HepG2 (cell line): ENCODE measurements at regions not wholly inside any gene's neighbourhood (a gene's known extent, or its start where the extent isn't known, plus 50 kb on each side); places are given as distances from the start of the nearest gene placed in this dataset.

Source experiments
- ATAC-seq: fragments of 200-7000 bp; cut with Tn5 transposase; 3 replicates; pipeline ENCODE4 v1.9.1; 2020; ENCODE audit warnings: mild to moderate bottlenecking, moderate library complexity
- BruUV-seq: library from RNA; stranded (reverse); fragments of 400-500 nt; replicated peaks from 2 replicates; lab custom pipeline; 2021; lab: Mats Ljungman, UMichigan
- CTCF ChIA-PET: fragments of 300-600 bp; formaldehyde crosslinking; extraction: SDS; loops from one replicate; lab custom pipeline; 2021; ENCODE audit warnings: low total read pairs, inconsistent platforms, low intra/inter-chr PET ratio; lab: Yijun Ruan, JAX
- POLR2A ChIA-PET: fragments of 350-600 bp; sonication (Branson Sonifier 250); formaldehyde crosslinking; loops from one replicate; lab custom pipeline; 2020; ENCODE audit warnings: antibody characterized with exemption, inconsistent platforms; lab: Yijun Ruan, JAX
- DNase-seq: peaks from one replicate; pipeline ENCODE4 v3.0.0-alpha.2; 2015; ENCODE audit warnings: low spot score
- FAIRE-seq: peaks from 3 replicates; lab custom pipeline; 2011; peaks lifted over from hg19 to GRCh38; lab: Jason Lieb, UNC
- H2AFZ ChIP-seq: one replicate; pipeline ENCODE4 v1.6.1; 2011; ENCODE audit warnings: low read length, inconsistent platforms
- H3K27ac ChIP-seq: fragments of 300-600 bp; 3 replicates; pipeline ENCODE4 v1.8.0; 2011; ENCODE audit warnings: mixed run types, mild to moderate bottlenecking, mixed read lengths, low read length, inconsistent platforms; ENCODE audit not compliant: insufficient read depth; ENCODE audit errors: extremely low read length
- H3K27me3 ChIP-seq, 2 experiments: fragments of 200-600 bp in 1 of 2; 2 replicates in 1 of 2; 3 replicates in 1 of 2; pipeline versions ENCODE4 v1.6.0 to v1.8.0; 2011; ENCODE audit warnings: low read length in 2 of 2, mild to moderate bottlenecking in 2 of 2, moderate library complexity in 2 of 2, inconsistent platforms in 1 of 2; ENCODE audit not compliant: insufficient read depth in 2 of 2, control insufficient read depth in 1 of 2
- H3K36me3 ChIP-seq, 2 experiments: fragments of 200-600 bp in 1 of 2; replicated peaks in 1 of 2; 2 replicates in 1 of 2; 3 replicates in 1 of 2; pipeline versions ENCODE4 v1.5.1 to v1.8.0; 2011; ENCODE audit warnings: low read length in 2 of 2, inconsistent platforms in 1 of 2; ENCODE audit not compliant: insufficient read depth in 2 of 2, control insufficient read depth in 1 of 2
- H3K4me1 ChIP-seq: 2 replicates; pipeline ENCODE4 v1.5.1; 2012; ENCODE audit warnings: low read length, inconsistent platforms; ENCODE audit not compliant: insufficient read depth
- H3K4me2 ChIP-seq: 2 replicates; pipeline ENCODE4 v1.6.0; 2011; ENCODE audit warnings: low read depth, low read length, inconsistent platforms
- H3K4me3 ChIP-seq, 3 experiments: fragments of 200-600 bp in 1 of 3; sonication (generic), shearing (Covaris generic) in 1 of 3; replicated peaks in 1 of 3; 2 replicates each; pipeline ENCODE4 v1.5.1; 2011 to 2016; ENCODE audit warnings: low read length in 3 of 3, inconsistent platforms in 2 of 3, low read depth in 2 of 3, mild to moderate bottlenecking in 2 of 3, control low read depth in 1 of 3, mixed read lengths in 1 of 3; ENCODE audit not compliant: insufficient read depth in 1 of 3
- H3K79me2 ChIP-seq: one replicate; pipeline ENCODE4 v1.6.1; 2011; ENCODE audit warnings: low read length, inconsistent platforms; ENCODE audit not compliant: insufficient read depth
- H3K9ac ChIP-seq: 2 replicates; pipeline ENCODE4 v1.6.0; 2011; ENCODE audit warnings: mild to moderate bottlenecking, low read depth, low read length, inconsistent platforms; ENCODE audit not compliant: insufficient read depth
- H3K9me3 ChIP-seq: 2 replicates; pipeline ENCODE4 v1.5.1; 2012; ENCODE audit warnings: mild to moderate bottlenecking, low read length
- H4K20me1 ChIP-seq: 2 replicates; pipeline ENCODE4 v1.6.0; 2011; ENCODE audit warnings: inconsistent platforms, mild to moderate bottlenecking, low read length, moderate library complexity; ENCODE audit not compliant: insufficient read depth
- ESRRA ChIP-seq: sonication (generic); formaldehyde crosslinking; IDR thresholded peaks from 2 replicates; pipeline ENCODE4 v1.5.1; 2020; ENCODE audit warnings: mild to moderate bottlenecking, low read depth, missing genetic modification reagents
- FOXA1 ChIP-seq, 2 experiments: fragments of 450-650 bp in 1 of 2; sonication (generic) in 1 of 2; formaldehyde crosslinking in 1 of 2; IDR thresholded peaks; 2 replicates each; pipeline versions ENCODE4 v1.4.0 to v1.6.1; 2016 to 2020; ENCODE audit warnings: missing genetic modification reagents in 1 of 2
- GZF1 ChIP-seq: sonication (generic); formaldehyde crosslinking; IDR thresholded peaks from 2 replicates; pipeline ENCODE4 v1.5.1; 2020; ENCODE audit warnings: mild to moderate bottlenecking, missing genetic modification reagents
- HHEX ChIP-seq: IDR thresholded peaks from 2 replicates; pipeline ENCODE4 v1.6.1; 2016; ENCODE audit warnings: control low read depth
- JDP2 ChIP-seq: sonication (generic); formaldehyde crosslinking; IDR thresholded peaks from 2 replicates; pipeline ENCODE4 v1.8.1; 2022; ENCODE audit warnings: missing genetic modification reagents, borderline replicate concordance
- NR2C2 ChIP-seq: sonication (generic); formaldehyde crosslinking; IDR thresholded peaks from 2 replicates; pipeline ENCODE4 v1.4.0; 2020; ENCODE audit warnings: missing genetic modification reagents, mild to moderate bottlenecking, moderate library complexity, borderline replicate concordance
- PAX8 ChIP-seq: sonication (generic); formaldehyde crosslinking; IDR thresholded peaks from 2 replicates; pipeline ENCODE4 v1.8.0; 2022; ENCODE audit warnings: mild to moderate bottlenecking, missing genetic modification reagents, borderline replicate concordance
- SIX4 ChIP-seq: sonication (generic); formaldehyde crosslinking; IDR thresholded peaks from 2 replicates; pipeline ENCODE4 v1.4.0; 2020; ENCODE audit warnings: missing genetic modification reagents
- SRSF4 ChIP-seq: fragments of 200-400 bp; formaldehyde crosslinking; IDR thresholded peaks from one replicate; pipeline ENCODE4 v1.6.1; 2018; ENCODE audit warnings: mild to moderate bottlenecking, low read depth, low read length, moderate library complexity; ENCODE audit not compliant: poor library complexity, severe bottlenecking
- ZNF20 ChIP-seq: sonication (generic); formaldehyde crosslinking; IDR thresholded peaks from 2 replicates; pipeline ENCODE4 v1.4.0; 2020; ENCODE audit warnings: mild to moderate bottlenecking, moderate library complexity, missing genetic modification reagents
- ZNF773 ChIP-seq: sonication (generic); formaldehyde crosslinking; IDR thresholded peaks from 2 replicates; pipeline ENCODE4 v1.4.0; 2020; ENCODE audit warnings: missing genetic modification reagents, borderline replicate concordance
- WGBS: methylation state at CpG from one replicate; pipeline ENCODE4 v1.1.6; 2017; ENCODE audit warnings: low lambda C conversion rate; 5-methylcytosine and 5-hydroxymethylcytosine counted together
- in situ Hi-C: cut with HindIII; loops from 2 replicates; pipeline ENCODE4 v1.10.0; 2017; ENCODE audit warnings: low pct_unique_long_range_greater_than_20kb; ENCODE audit not compliant: extremely low pct_ligation_motif_present
- intact Hi-C: fragments of 100-400 bp; cut with micrococcal nuclease; formaldehyde crosslinking; loops from one replicate; pipeline ENCODE4 v1.10.0; 2022; ENCODE audit not compliant: unreplicated experiment
- TF ChIP-seq, protein P1 (sequence below): conservative IDR thresholded peaks from 2 replicates; pipeline ENCODE4 v1.6.1; 2018; ENCODE audit warnings: missing genetic modification reagents

DNA sequence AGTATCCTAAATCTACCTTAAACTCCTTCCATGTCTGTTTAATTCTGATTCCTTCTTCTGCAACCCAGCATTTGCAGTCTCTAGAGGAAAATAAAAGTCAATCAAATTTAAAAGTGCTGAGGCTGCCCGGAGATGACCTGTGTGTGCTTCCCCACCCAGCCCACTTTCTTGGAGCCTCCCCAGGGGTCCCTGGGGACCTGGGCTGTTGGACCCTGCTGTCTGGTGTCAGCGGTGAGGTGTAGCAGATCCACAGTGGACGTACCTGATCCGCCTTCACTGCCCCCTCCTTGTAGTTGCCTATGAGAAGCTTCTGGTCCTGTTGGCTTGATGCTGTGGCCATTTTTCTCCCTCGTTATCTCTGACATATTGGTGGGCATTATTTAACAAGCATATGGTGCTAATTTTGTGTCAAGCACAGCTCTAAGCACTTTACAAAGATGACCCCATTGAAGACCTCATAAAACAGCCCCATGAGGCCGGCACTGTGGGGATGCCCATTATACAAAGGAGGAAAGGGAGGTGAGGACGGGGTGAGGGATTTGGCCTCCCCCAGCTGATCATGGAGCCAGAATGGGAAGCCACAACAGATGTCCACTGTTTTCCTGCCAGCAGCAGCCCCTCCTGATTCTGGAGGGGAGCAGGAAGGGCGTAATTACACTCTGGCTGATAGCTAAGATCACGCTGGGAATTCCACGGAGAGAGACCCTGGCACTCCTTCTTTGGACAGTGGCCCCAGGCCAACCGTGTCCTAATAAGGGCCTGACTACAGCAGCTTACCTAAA, 628.2 kb downstream of the CDH26 start (continued):
- TF ChIP-seq JDP2 (no peak), HHEX (CRISPR knock-in tag) (no peak), ESRRA (CRISPR knock-in tag) (no peak), SRSF4 (no peak), FOXA1 (IDR thresholded peaks at IDR 0.05) (no peak), FOXA1 (CRISPR knock-in tag; IDR thresholded peaks at IDR 0.05) (no peak)

DNA sequence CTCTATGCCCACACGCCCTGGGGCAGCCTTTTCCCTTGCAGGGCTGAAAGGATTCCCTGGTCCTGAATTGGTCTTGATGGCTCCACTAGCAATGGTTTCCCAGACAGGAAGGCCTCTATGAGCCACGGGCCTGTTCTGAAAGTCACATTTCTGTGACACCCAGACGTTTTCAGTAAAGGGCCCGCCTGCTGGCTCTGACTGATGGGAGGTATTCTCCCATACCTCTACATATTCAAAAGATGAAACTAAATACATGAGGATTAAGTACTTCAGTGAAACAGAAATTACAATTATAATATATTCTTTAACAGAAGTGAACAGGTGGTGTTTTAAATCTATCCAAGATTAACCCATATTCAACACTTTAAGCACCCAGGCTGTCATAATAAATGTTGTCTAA, 629.8 kb downstream of the CDH26 start:
- H4K20me1 ChIP-seq, result no peaks in the 10 kb centered on the region
- DNase-seq (no peak), ATAC-seq (no peak), FAIRE-seq (no peak)
- TF ChIP-seq ZNF773 (CRISPR knock-in tag) (no peak), NR2C2 (CRISPR knock-in tag) (no peak), ZNF20 (CRISPR knock-in tag) (no peak), PAX8 (CRISPR knock-in tag) (no peak), GZF1 (no peak), SIX4 (CRISPR knock-in tag) (no peak)
- TF ChIP-seq, protein P1, sequence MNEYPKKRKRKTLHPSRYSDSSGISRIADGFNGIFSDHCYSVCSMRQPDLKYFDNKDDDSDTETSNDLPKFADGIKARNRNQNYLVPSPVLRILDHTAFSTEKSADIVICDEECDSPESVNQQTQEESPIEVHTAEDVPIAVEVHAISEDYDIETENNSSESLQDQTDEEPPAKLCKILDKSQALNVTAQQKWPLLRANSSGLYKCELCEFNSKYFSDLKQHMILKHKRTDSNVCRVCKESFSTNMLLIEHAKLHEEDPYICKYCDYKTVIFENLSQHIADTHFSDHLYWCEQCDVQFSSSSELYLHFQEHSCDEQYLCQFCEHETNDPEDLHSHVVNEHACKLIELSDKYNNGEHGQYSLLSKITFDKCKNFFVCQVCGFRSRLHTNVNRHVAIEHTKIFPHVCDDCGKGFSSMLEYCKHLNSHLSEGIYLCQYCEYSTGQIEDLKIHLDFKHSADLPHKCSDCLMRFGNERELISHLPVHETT (CRISPR knock-in tag), result no peak
- no peak overlapping the region for H3K4me2 ChIP-seq
- H3K36me3 ChIP-seq, result no peaks in the 10 kb centered on the region
- H3K4me1 ChIP-seq, result no peaks in the 10 kb centered on the region
- no peaks in the 10 kb centered on the region for H3K79me2 ChIP-seq
- CTCF ChIA-PET, result no interaction called here
- H2AFZ ChIP-seq, result no peak overlapping the region
- H3K9ac ChIP-seq, result no peak overlapping the region
- in situ Hi-C loops (no loop called here), intact Hi-C loops (no loop called here)
- H3K27me3 ChIP-seq, result no peaks in the 10 kb centered on the region
- no peak overlapping the region for H3K4me3 ChIP-seq
- POLR2A ChIA-PET, result no interaction called here
- no TSS peak for BruUV-seq
- H3K9me3 ChIP-seq, result peaks cover 95% of the 10 kb centered on the region
- WGBS, result 5% methylated on average over 4 of the region's 4 CpGs
- H3K27ac ChIP-seq, result no peak overlapping the region
